ENCODE measurements at regions not wholly inside any gene's neighbourhood (a gene's known extent, or its start where the extent isn't known, plus 50 kb on each side); places are given as distances from the start of the nearest gene placed in this dataset.

DNA sequence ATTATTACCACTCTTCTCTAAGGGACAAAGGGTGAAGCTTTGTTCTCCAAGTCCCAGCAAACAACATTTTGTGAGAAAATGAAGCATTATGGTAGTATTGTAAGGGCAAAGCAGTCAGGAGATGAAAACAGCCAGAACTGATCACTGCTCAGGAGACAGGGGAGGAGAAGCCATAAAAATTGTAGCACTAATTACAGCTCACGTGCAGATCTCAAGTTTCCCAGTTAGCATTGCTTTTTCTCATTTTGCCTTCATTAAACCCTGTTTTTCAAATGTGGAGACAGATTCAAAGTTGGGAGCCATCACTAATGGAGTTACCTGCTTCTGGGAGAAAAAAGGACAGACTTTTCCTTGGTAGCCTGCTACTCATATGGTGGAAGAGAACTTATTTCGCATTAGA, 210.9 kb upstream of the PDE10A start:
- Histone ChIP-seq H3K4me1 (peaks cover 5% of the 10 kb centered on the region), H3K27ac (no peak overlapping the region), H3K27me3 (peaks cover 4% of the 10 kb centered on the region), H3K9me3 (no peaks in the 10 kb centered on the region), H3K36me3 (no peaks in the 10 kb centered on the region), H3K4me3 (no peak overlapping the region)
- no peak for TF ChIP-seq EP300 (IDR thresholded peaks at IDR 0.05)
- TF ChIP-seq, protein P1, sequence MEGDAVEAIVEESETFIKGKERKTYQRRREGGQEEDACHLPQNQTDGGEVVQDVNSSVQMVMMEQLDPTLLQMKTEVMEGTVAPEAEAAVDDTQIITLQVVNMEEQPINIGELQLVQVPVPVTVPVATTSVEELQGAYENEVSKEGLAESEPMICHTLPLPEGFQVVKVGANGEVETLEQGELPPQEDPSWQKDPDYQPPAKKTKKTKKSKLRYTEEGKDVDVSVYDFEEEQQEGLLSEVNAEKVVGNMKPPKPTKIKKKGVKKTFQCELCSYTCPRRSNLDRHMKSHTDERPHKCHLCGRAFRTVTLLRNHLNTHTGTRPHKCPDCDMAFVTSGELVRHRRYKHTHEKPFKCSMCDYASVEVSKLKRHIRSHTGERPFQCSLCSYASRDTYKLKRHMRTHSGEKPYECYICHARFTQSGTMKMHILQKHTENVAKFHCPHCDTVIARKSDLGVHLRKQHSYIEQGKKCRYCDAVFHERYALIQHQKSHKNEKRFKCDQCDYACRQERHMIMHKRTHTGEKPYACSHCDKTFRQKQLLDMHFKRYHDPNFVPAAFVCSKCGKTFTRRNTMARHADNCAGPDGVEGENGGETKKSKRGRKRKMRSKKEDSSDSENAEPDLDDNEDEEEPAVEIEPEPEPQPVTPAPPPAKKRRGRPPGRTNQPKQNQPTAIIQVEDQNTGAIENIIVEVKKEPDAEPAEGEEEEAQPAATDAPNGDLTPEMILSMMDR (IDR thresholded peaks at IDR 0.05), result no peak
- no peak for TF ChIP-seq POLR2AphosphoS5 (IDR thresholded peaks at IDR 0.05)
- TF ChIP-seq POLR2A (IDR thresholded peaks at IDR 0.05), result no peak
- WGBS, result 54% methylated on average over 2 of the region's 2 CpGs
- no peak for DNase-seq (ENCODE audit: low spot score in 2 of 2)

DNA sequence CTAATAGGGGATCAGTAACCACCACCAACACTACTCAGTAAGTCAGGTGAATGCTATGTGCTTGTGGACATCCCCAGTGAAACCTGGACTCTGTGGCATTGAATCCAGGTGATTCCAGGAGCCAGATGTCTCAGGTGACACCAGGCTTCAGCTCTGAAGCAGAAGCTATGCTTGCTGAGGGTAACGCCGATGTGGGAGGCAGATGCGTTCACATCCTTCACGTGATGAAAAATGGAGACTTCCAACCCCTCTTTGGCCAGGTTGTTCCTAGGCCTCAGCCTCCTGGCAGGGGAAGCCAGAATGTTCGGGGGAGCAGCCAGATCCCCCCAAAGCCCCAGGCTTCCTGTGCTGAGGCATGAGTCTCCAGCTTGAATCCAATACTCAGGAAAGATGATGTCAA, 209.8 kb upstream of the PDE10A start:
- no peaks in the 10 kb centered on the region for H3K36me3 ChIP-seq
- H3K27me3 ChIP-seq, result peaks cover 4% of the 10 kb centered on the region
- TF ChIP-seq POLR2AphosphoS5 (IDR thresholded peaks at IDR 0.05) (no peak), POLR2A (IDR thresholded peaks at IDR 0.05) (no peak)
- TF ChIP-seq, protein P1 (IDR thresholded peaks at IDR 0.05), result no peak
- DNase-seq (ENCODE audit: low spot score in 2 of 2), result no peak
- H3K27ac ChIP-seq, result no peak overlapping the region
- H3K9me3 ChIP-seq, result no peaks in the 10 kb centered on the region
- no peak overlapping the region for H3K4me3 ChIP-seq
- H3K4me1 ChIP-seq, result peaks cover 5% of the 10 kb centered on the region
- WGBS, result 80% methylated on average over 5 of the region's 5 CpGs

DNA sequence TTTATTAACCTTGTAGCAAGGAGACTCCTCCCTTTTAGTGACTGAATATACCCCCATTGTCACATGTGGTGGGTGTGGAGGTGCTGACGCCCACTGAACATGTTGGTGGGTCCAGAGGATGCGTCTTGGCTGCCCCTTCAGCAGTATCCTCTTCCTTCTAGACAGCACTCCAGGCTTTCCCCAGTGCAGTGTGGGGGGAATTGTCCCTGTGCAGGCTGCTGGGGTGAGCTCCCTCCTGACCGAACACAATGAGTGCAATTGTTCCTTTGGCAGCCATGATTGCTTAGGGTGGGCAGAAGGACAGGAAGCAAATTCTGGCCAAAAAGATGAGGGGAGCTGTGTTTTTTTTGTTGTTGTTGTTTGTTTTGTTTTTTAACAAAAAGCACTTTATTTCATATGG, 209.3 kb upstream of the PDE10A start:
- TF ChIP-seq EP300 (IDR thresholded peaks at IDR 0.05) (no peak), POLR2A (IDR thresholded peaks at IDR 0.05) (no peak), POLR2AphosphoS5 (IDR thresholded peaks at IDR 0.05) (no peak)
- TF ChIP-seq, protein P1 (IDR thresholded peaks at IDR 0.05), result no peak
- Histone ChIP-seq H3K36me3 (no peaks in the 10 kb centered on the region), H3K4me3 (no peak overlapping the region), H3K9me3 (no peaks in the 10 kb centered on the region), H3K27ac (no peak overlapping the region), H3K4me1 (peaks cover 5% of the 10 kb centered on the region), H3K27me3 (peaks cover 4% of the 10 kb centered on the region)
- no peak for DNase-seq (ENCODE audit: low spot score in 2 of 2)
- WGBS, result 78% methylated on average over 3 of the region's 3 CpGs

DNA sequence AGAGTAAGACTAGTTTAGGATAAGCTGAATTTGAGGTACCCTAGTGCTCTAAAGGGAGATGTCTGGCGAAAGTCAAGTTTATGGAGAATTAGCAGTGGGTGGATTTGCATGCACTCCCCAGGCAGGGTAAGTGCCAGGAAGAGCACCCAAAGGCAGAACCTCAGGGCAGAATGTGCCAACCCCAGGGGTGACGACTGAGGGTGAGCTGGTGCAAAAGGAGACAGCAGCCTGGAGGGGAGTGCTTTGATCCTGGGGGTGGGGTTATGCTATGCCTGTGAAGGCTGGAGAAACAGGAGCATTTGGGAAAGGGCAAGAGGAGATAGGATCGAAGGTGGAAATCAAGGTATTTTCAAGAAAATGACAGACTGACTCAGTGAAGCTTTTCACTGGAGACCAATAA, 208.5 kb upstream of the PDE10A start:
- Histone ChIP-seq H3K27ac (no peak overlapping the region), H3K36me3 (no peaks in the 10 kb centered on the region), H3K4me1 (no peaks in the 10 kb centered on the region), H3K9me3 (peaks cover 3% of the 10 kb centered on the region), H3K4me3 (no peak overlapping the region), H3K27me3 (peaks cover 4% of the 10 kb centered on the region)
- TF ChIP-seq POLR2AphosphoS5 (IDR thresholded peaks at IDR 0.05) (no peak), EP300 (IDR thresholded peaks at IDR 0.05) (no peak), POLR2A (IDR thresholded peaks at IDR 0.05) (no peak)
- TF ChIP-seq, protein P1 (IDR thresholded peaks at IDR 0.05), result no peak
- DNase-seq (ENCODE audit: low spot score in 2 of 2), result no peak
- 79% methylated on average over 3 of the region's 3 CpGs for WGBS

DNA sequence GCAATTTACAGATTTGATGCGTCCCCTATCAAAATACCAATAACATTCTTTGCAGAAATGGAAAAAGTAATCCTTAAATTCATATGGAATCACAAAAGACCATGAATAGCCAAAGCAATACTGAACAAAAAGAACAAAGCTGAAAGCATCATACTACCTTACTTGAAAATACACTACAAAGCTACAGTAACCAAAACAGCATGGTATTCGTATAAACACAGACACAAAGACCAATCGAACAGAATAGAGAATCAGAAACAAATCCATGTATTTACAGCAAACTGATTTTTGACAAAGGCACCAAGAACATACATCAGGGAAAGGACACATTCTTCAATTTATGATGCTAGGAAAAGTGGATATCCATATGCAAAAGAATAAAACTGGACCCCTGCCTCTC, 206.5 kb upstream of the PDE10A start:
- Histone ChIP-seq H3K4me1 (no peaks in the 10 kb centered on the region), H3K36me3 (no peaks in the 10 kb centered on the region), H3K27ac (no peak overlapping the region), H3K9me3 (peaks cover 3% of the 10 kb centered on the region), H3K27me3 (peaks cover 4% of the 10 kb centered on the region), H3K4me3 (no peak overlapping the region)
- DNase-seq (ENCODE audit: low spot score in 2 of 2), result no peak
- WGBS, result 91% methylated on average over 3 of the region's 3 CpGs
- TF ChIP-seq, protein P1 (IDR thresholded peaks at IDR 0.05), result no peak
- no peak for TF ChIP-seq EP300 (IDR thresholded peaks at IDR 0.05)
- no peak for TF ChIP-seq POLR2AphosphoS5 (IDR thresholded peaks at IDR 0.05)
- TF ChIP-seq POLR2A (IDR thresholded peaks at IDR 0.05), result no peak
